Lower leg skin (tissue), 4 donors: ENCODE measurements at regions not wholly inside any gene's neighbourhood (a gene's known extent, or its start where the extent isn't known, plus 50 kb on each side); places are given as distances from the start of the nearest gene placed in this dataset.

Experiments
- DNase-seq, 2 donors: peaks; one replicate each; pipeline ENCODE4 v3.0.0-alpha.2; 2019; ENCODE audit warnings: low spot score in 2 of 2
- H3K4me3 ChIP-seq: fragments of 200-600 bp; sonication (generic); 2 replicates; pipeline ENCODE4 v1.5.1; 2017; ENCODE audit warnings: mild to moderate bottlenecking, low read depth; ENCODE audit not compliant: poor library complexity, severe bottlenecking
- POLR2A ChIP-seq, 2 donors: fragments of 450-650 bp; IDR thresholded peaks; one replicate each; pipeline ENCODE4 v1.6.1; 2016 to 2017; ENCODE audit warnings: antibody characterized with exemption in 2 of 2, mild to moderate bottlenecking in 1 of 2, moderate library complexity in 1 of 2
- WGBS, 2 donors: methylation state at CpG; one replicate each; pipeline ENCODE4 v1.1.5; 2018; 5-methylcytosine and 5-hydroxymethylcytosine counted together
- intact Hi-C: fragments of 100-400 bp; cut with DNase I; formaldehyde crosslinking; loops from one replicate; pipeline ENCODE4 v1.15.0; 2023; ENCODE audit warnings: low total_unique reads
- TF ChIP-seq, protein P1 (sequence below), 3 donors: fragments of 450-650 bp; IDR thresholded peaks; one replicate each; pipeline ENCODE4 v1.5.1; 2016; ENCODE audit warnings: antibody characterized with exemption in 3 of 3, mild to moderate bottlenecking in 3 of 3, moderate library complexity in 2 of 3

DNA sequence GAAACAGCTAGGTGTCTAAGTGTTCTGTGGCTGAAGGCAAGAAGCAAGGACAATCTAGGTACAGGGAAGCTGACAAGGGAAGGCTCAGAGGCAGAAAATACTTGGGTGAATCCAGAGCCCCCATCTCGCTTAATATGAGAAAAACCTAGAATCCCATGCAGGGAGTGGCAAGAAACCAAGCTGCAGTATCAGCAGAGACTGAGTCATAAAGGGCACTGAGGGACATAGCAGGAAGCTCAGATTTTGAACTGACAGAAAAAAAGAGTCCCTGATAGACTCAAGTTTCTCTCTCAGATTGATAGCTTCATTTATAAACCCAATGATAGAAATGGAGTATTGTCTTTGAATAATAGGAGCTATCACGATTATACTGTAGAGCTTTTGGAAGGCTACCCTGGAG is 77.3 kb upstream of the KCNJ15 start:
- no peak for DNase-seq
- intact Hi-C loops, result no loop called here
- no peak overlapping the region for H3K4me3 ChIP-seq
- WGBS, 2 donors, result 84 to 92% methylated on average over 2 of the region's 2 CpGs
- TF ChIP-seq POLR2A (IDR thresholded peaks at IDR 0.05), result no peak
- TF ChIP-seq, protein P1, sequence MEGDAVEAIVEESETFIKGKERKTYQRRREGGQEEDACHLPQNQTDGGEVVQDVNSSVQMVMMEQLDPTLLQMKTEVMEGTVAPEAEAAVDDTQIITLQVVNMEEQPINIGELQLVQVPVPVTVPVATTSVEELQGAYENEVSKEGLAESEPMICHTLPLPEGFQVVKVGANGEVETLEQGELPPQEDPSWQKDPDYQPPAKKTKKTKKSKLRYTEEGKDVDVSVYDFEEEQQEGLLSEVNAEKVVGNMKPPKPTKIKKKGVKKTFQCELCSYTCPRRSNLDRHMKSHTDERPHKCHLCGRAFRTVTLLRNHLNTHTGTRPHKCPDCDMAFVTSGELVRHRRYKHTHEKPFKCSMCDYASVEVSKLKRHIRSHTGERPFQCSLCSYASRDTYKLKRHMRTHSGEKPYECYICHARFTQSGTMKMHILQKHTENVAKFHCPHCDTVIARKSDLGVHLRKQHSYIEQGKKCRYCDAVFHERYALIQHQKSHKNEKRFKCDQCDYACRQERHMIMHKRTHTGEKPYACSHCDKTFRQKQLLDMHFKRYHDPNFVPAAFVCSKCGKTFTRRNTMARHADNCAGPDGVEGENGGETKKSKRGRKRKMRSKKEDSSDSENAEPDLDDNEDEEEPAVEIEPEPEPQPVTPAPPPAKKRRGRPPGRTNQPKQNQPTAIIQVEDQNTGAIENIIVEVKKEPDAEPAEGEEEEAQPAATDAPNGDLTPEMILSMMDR (IDR thresholded peaks at IDR 0.05), result no peak

- H3K4me3 ChIP-seq, result no peak overlapping the region
- no peak for DNase-seq
- intact Hi-C loops, result no loop called here
- 54 to 56% methylated on average over 4 of the region's 4 CpGs for WGBS, 2 donors
- no peak for TF ChIP-seq POLR2A (IDR thresholded peaks at IDR 0.05)
- TF ChIP-seq, protein P1 (IDR thresholded peaks at IDR 0.05), result no peak
These were observed 75.7 kb upstream of the KCNJ15 start for GRCh38 chr21:38181096-38181495.

- DNase-seq, result no peak
- 81 to 91% methylated on average over 2 of the region's 2 CpGs for WGBS, 2 donors
- TF ChIP-seq, protein P1 (IDR thresholded peaks at IDR 0.05), result no peak
- no peak for TF ChIP-seq POLR2A (IDR thresholded peaks at IDR 0.05)
- intact Hi-C loops, result no loop called here
- no peak overlapping the region for H3K4me3 ChIP-seq
These were observed 74.3 kb upstream of the KCNJ15 start for GRCh38 chr21:38182370-38182985.

DNA sequence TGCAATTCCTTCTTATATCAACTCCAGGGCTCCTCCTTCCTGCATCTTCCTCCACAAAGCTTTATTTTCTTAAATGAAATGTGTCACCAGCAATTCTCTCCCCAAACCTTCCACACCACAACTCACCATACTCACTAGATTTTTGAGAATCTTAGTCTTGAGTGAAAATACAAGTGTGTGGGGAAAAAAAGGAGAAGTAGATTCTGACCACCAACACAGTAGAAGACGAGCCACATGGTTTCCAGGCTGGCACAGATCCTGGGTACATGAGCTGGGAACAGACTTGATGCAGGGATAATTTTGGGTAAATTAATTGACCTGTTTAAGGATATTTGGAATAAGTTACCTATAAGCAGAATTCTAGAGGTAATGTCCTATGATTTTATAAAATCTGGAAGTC is 72.8 kb upstream of the KCNJ15 start:
- DNase-seq, result no peak
- WGBS, 2 donors, result 79 to 84% methylated on average over 1 of the region's 1 CpG
- intact Hi-C loops, result no loop called here
- no peak for TF ChIP-seq POLR2A (IDR thresholded peaks at IDR 0.05)
- TF ChIP-seq, protein P1 (IDR thresholded peaks at IDR 0.05), result no peak
- no peak overlapping the region for H3K4me3 ChIP-seq

DNA sequence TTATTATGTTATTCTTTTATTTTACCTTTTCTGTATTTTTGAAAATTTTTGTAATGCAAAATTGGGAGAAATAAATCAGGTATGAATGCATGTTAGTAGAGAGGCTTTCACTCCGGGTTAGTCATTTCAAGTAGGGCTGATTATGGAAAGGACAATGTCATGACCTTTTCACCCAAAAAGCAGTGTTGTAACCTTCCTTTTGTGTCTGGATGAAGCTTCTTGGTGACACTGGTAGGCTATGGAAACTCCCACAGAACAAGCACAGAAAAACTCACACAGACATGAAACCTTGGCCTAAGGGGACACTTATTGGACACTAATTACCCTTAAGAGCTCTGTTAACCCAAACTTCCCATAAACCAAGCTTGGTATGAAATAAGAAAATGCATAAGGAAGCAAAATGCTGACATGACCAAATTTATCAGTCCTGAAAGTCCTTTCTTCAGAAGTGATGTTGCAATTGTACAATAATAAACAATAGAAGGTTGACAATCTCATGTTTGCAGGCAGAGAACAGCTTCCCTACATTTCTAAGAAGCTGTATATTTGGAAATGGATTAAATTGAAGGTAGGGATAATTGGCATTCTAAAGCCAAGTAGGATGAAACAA is 70.0 kb upstream of the KCNJ15 start:
- TF ChIP-seq, protein P1 (IDR thresholded peaks at IDR 0.05), result no peak
- no peak for TF ChIP-seq POLR2A (IDR thresholded peaks at IDR 0.05)
- H3K4me3 ChIP-seq, result no peak overlapping the region
- intact Hi-C loops, result no loop called here
- no peak for DNase-seq
- 79 to 87% methylated on average over 1 of the region's 1 CpG for WGBS, 2 donors

DNA sequence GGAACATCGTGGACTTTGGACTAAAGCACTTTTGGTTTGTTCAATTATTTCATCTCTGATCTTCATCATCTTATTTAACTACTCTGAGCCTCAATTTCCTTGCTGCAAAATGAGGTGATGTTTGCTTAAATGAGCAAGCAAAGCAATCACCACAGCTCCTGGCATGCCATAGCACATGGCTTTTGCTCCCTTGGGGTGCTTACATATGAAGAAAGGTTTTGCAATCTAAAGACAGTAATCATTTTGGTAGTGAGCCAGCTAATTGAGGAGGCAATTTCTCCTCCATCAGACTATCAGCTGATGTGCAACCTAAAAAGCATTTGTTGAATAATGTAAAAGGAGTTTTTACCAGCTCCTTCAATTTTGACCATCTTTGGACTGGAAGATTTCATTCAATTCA is 68.8 kb upstream of the KCNJ15 start:
- WGBS, 2 donors, result 90% methylated on average over 1 of the region's 1 CpG
- no peak for TF ChIP-seq POLR2A (IDR thresholded peaks at IDR 0.05)
- TF ChIP-seq, protein P1 (IDR thresholded peaks at IDR 0.05), result no peak
- intact Hi-C loops, result no loop called here
- H3K4me3 ChIP-seq, result no peak overlapping the region
- no peak for DNase-seq
